ENCODE measurements at regions not wholly inside any gene's neighbourhood (a gene's known extent, or its start where the extent isn't known, plus 50 kb on each side); places are given as distances from the start of the nearest gene placed in this dataset.
"Not testable (repeated sequence)": the region's sequence is repeated elsewhere in the genome, so short reads cannot be mapped to it uniquely, and the experiment has no call there.

DNA sequence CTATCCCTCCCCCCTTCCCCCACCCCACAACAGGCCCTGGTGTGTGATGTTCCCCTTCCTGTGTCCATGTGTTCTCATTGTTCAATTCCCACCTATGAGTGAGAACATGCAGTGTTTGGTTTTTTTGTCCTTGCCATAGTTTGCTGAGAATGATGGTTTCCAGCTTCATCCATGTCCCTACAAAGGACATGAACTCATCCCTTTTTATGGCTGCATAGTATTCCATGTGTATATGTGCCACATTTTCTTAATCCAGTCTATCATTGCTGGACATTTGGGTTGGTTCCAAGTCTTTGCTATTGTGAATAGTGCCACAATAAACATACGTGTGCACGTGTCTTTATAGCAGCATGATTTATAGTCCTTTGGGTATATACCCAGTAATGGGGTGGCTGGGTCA is 52.3 kb upstream of the MAN1A2 start:
- DNase-seq (ENCODE audit: low read depth, low spot score), result not testable (repeated sequence)

- DNase-seq (ENCODE audit: low read depth, low spot score), result no peak
Measured at GRCh38 chr1:117313555-117313954, 53.7 kb upstream of the MAN1A2 start.

DNA sequence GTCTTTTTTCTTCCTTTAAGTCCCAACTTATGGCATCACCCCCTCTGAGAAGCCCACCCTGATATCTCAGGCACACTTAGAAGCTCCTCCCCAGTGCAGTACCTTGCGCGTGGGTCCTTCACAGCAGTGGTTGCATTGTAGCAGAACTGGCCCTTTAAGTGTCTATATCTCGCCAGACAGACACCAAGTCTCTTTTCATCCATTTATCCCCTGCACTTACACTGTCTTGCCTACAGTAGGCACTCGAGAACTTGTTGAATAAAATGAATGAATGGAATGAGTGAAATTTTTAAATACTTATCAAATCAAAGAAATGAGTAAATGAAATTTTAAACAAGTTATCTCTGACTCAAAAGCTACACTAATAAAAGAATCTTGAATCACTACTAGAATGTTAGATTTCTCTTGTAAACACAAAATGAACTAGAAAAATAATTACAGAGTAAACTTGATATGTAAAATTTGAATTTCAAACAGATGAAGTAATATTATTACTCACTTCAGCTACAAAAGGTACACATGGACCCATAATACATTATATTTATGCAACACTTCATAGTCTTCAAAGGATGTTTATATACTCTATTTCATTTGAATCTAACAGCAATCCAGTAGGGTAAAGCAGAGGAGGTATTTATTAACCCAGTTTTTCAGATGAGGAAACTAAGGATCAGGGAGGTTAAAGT is 54.7 kb upstream of the MAN1A2 start:
- DNase-seq (ENCODE audit: low read depth, low spot score), result no peak

DNA sequence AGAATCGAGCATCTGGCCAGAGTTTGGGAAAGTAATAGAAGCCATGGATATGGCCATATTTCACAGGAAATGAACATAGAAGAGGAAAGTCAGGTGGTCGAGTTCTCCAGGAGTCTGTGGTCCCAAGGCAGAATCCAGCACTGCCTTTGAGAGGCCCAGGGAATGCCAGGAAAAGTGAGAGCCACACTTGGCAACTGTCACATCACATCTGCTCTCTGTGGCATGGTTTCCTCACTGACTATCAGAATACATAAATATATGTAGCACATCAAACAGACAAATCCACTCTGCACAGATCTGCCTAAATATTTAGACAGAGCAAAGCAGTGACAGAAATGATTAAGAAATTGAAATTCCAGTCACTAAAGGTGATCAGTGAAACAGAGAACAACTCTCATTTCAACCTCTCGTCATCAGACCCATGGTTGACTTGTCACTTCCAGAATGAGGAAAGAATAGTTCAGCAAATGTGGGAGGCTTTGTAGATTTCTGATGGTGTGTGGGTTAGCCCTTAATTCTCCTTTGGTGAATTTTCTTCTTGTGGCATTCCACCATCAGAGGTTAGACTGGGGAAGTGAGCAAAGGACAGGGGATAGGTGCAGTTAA is 58.8 kb upstream of the MAN1A2 start:
- no peak for DNase-seq (ENCODE audit: low read depth, low spot score)

DNA sequence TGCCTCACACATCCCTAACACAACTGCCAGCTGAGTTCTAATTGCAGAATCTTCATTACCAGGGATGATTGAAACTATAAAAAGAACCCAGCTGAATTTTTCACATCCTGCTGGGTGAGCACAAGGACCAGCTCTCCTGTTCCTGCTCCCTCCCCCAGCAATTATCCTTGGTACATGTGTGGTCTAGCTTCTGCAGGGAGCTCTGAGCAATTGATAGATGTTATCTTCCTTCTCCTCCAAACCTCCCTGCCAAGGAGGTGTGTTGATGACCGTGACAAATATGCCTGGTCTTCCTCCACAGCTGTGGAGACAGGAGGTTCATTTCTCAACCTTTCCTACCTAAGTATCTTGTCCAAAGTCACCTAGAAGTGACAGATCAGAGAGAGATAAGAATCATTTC is 65.3 kb upstream of the MAN1A2 start:
- DNase-seq (ENCODE audit: low read depth, low spot score), result no peak

DNA sequence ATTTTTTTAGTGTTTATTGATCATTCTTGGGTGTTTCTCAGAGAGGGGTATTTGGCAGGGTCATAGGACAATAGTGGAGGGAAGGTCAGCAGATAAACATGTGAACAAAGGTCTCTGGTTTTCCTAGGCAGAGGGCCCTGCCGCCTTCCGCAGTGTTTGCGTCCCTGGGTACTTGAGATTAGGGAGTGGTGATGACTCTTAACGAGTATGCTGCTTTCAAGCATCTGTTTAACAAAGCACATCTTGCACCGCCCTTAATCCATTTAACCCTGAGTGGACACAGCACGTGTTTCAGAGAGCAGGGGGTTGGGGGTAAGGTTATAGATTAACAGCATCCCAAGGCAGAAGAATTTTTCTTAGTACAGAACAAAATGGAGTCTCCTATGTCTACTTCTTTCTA is 67.1 kb upstream of the MAN1A2 start:
- not testable (repeated sequence) for DNase-seq (ENCODE audit: low read depth, low spot score)

DNA sequence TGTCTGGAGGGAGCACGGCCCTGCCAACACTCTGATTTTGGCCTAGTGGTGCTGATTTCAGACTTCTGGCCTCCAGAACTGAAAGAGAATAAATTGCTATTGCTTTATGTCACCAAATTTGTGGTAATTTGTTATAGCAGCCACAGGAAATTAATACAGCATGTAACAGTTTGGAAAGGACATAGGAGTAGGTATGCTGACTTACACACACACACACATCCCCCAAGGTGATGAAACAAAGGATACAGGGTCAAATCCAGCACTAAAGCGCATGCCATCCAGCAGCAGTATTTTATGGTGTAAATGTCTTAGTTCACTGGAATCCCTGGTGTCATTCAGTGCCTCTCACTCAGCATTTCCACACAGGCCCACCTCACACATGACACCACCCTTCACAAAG is 72.2 kb upstream of the MAN1A2 start:
- DNase-seq (ENCODE audit: low read depth, low spot score), result no peak

DNA sequence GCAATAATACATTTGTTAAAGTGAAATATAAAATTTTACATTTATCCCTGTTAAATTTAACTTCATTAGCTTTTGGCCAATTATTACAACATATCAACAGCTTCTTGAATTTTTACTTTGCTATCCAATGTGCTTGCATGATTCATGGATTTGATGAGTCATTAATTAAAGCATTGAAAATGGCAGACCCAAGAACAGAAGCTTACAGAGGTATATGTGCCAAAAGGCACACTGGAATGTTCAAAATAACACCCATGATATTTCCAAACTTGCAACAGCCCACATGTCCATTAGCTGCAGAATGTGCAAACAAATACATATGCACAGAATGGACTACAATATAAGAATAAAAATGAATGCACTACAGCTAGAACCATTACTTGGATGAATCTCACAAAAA is 76.4 kb upstream of the MAN1A2 start:
- DNase-seq (ENCODE audit: low read depth, low spot score), result no peak

DNA sequence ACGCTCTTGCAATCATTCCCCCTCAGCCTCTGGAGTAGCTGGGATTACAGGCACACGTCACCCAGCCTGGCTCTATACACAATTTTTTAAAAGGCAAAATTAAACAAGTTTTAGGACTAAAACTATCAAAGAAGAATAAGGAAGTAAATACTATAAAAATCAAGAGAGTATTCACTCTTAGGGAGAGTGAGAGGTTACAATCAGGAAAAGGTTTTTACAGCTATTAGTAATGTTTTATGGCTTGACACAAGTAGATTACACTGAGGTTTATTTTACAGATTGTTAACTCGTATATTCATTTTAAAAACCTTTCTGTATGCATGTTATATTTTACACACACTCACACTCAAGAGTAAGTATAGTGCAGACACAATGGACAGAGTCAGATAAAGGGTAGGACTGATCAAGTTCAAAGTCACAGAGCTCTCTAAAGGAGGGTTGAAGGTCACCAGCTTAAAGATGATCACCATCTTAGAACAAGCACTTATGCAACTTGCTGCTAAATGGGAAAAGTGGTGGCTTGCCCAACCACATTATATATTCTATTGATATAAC is 77.9 kb upstream of the MAN1A2 start:
- DNase-seq (ENCODE audit: low read depth, low spot score), result no peak

DNA sequence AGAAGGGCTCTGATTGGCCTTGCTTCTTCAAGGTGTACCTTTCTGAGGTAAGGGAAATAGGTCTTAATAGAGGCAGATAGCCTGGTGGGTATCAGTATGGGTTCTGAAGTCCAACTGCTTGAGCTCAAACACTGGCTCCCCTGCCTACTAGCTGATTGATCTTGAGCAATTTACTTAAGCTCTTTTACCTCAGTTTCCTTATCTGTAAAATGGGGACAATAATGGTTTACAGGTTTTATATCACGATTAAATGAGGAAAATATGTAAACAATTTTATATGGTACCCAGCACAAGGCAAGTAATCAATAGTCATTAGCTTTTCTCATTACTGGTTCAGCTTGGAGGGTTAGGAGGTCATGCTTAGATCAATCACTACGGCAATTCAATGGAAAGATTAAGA is 75.8 kb upstream of the VTCN1 start:
- DNase-seq (ENCODE audit: low read depth, low spot score), result no peak

- DNase-seq (ENCODE audit: low read depth, low spot score), result no peak
Measured at GRCh38 chr1:117286145-117286544, 75.4 kb upstream of the VTCN1 start.

GRCh38 chr1:117284399-117285215 is 73.9 kb upstream of the VTCN1 start:
- peak; percentile 18 for DNase-seq (ENCODE audit: low read depth, low spot score)

DNA sequence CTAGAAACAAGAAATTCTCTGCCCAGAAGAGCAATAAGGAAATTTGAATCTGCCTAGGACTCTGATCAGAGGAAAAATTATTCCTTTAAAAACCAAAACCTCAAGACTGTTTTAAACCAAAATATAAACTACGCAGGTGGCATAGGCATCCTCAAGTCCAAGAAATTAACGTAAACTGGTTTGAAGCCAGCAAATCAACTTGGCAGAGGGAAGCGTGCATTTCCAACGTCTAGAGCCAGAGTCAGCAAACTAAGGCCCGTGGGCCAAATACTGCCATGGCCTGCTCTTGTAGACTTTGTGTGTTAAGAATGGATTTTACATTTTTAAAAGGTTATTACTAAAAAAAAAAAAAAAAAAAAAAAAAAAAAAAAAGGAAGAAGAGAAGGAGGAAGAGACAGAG is 67.8 kb upstream of the VTCN1 start:
- DNase-seq (ENCODE audit: low read depth, low spot score), result no peak

DNA sequence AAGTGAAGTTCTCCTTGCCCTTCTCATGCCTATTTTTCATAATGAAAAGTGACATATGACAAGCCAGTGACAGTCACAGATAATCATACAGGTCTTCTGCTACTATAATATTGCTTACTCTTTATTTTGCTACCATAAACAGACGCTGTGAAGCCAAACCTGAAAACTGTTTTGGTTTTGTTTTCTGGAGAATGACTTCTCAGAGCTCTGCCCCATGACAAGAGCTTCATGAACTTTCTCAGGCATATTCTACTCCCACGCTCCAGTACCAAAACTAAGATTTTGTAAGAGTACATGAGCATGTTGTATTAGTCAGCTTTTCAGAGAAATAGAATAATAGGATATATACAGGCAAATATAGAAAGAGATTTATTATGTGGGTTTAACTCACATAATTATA is 64.3 kb upstream of the VTCN1 start:
- DNase-seq (ENCODE audit: low read depth, low spot score), result no peak

- no peak for DNase-seq (ENCODE audit: low read depth, low spot score)
Measured at GRCh38 chr1:117271959-117272358, 61.2 kb upstream of the VTCN1 start.

GRCh38 chr1:117271129-117271528 is 60.4 kb upstream of the VTCN1 start:
- DNase-seq (ENCODE audit: low read depth, low spot score), result no peak

- no peak for DNase-seq (ENCODE audit: low read depth, low spot score)
Measured at GRCh38 chr1:117270679-117271078, 60.0 kb upstream of the VTCN1 start.

DNA sequence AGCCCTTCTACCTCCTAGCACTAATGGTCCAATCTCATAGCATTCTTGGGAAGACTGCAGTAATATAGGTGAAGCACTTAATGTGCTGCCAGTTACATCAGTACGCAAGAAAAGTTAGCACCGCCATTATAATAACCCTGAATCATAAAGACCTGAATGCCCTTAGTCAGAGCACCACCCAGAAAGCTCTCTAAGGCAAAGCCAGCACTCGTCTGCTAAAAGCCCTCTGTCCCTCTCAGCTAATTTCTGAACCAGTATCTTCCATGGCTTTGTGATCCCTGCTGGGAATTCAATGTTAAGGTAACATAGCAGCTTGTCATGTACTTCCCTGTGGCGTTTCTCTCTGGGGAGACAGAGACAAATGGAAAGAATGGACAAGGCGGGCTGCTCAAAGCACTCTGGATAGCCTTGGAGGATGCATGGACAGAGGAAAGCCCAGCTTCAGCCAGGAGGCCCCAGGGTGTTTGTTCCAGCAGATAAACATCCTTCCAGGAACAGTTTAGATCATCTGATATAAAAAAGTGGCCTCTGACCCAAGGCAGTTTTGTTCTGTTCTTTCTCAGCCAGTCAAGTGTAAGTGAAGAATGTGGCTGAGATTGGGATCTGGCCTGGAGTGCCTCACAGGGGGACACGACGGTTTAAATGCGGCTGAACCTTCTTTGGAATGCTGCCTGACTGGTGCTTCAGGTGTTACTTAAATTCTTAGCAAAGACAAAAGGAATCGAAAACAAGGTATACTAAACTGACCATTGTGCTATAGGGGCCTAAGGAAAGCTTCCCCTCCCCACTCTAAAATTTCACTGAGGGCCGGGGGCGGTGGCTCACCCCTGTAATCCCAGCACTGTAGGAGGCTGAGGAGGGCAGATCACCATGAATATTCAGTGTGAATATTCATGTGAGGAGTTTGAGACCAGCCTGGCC is 58.1 kb upstream of the VTCN1 start:
- DNase-seq (ENCODE audit: low read depth, low spot score), result no peak

DNA sequence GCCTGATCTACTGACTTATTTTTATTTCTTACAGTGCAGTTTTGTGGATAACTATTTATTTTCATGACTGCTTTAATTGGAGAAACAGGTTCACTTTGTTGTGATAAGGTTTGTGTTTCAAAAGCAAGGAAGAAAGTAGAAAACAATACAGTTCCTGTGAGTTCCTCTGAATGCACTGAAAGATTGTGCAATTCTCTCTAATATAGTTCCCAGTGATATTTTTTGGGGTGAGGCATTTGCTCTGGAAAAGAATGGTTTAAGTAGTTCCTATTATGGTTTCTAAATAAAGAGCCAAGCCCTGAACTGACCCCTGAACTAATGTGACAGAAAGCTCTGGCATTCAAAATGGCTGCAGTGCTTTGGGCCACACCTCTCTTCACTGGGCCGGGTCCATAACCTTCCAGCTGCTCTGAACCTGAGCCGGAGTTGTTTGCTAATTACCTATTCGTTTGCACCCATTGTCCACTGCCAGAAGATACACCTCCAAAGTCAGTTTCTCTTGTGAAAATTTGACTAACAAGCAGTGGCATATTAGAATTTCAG is 56.6 kb upstream of the VTCN1 start:
- DNase-seq (ENCODE audit: low read depth, low spot score), result no peak

GRCh38 chr1:117262976-117263375 is 52.2 kb upstream of the VTCN1 start:
- no peak for DNase-seq (ENCODE audit: low read depth, low spot score)

GRCh38 chr1:117261424-117261785 is 50.7 kb upstream of the VTCN1 start:
- no peak for DNase-seq (ENCODE audit: low read depth, low spot score)
